Frontal cortex (tissue), 3 donors: ENCODE measurements at regions not wholly inside any gene's neighbourhood (a gene's known extent, or its start where the extent isn't known, plus 50 kb on each side); places are given as distances from the start of the nearest gene placed in this dataset.
"Not testable (repeated sequence)": the region's sequence is repeated elsewhere in the genome, so short reads cannot be mapped to it uniquely, and the experiment has no call there.

Source experiments
- DNase-seq, 2 donors: peaks; one replicate each; pipeline ENCODE4 v3.0.0; 2012; ENCODE audit warnings: low spot score in 2 of 2
- FAIRE-seq: peaks from 2 replicates; lab custom pipeline; 2012; peaks lifted over from hg19 to GRCh38; lab: Jason Lieb, UNC
- donor health status: control.
- donor health status: control.
- donor health status: control.

- no peak for FAIRE-seq
- DNase-seq = no peak
These were observed 311.6 kb downstream of the DSC3 start for GRCh38 chr18:30730915-30731314.

- DNase-seq = no peak
- FAIRE-seq = no peak
These were observed 314.7 kb downstream of the DSC3 start for GRCh38 chr18:30727849-30728248.

GRCh38 chr18:30713299-30713698 lies 329.2 kb downstream of the DSC3 start:
- DNase-seq (no peak), FAIRE-seq (no peak)

- FAIRE-seq = no peak
- DNase-seq = no peak
These were observed 330.2 kb downstream of the DSC3 start for GRCh38 chr18:30712383-30712782.

GRCh38 chr18:30709595-30709994 lies 332.9 kb downstream of the DSC3 start:
- DNase-seq = no peak
- FAIRE-seq = no peak

GRCh38 chr18:30705943-30706342 lies 336.6 kb downstream of the DSC3 start:
- FAIRE-seq = no peak

GRCh38 chr18:30698571-30698970 lies 344.0 kb downstream of the DSC3 start:
- DNase-seq (no peak), FAIRE-seq (no peak)

More at GRCh38 chr18:30705943-30706342, 336.6 kb downstream of the DSC3 start:
- no peak for DNase-seq

GRCh38 chr18:30696201-30696600 lies 346.3 kb downstream of the DSC3 start:
- DNase-seq (no peak), FAIRE-seq (no peak)

- DNase-seq (no peak), FAIRE-seq (no peak)
These were observed 347.8 kb downstream of the DSC3 start for GRCh38 chr18:30694773-30695172.

- FAIRE-seq = no peak
- no peak for DNase-seq
These were observed 353.3 kb downstream of the DSC3 start for GRCh38 chr18:30689216-30689615.

- no peak for DNase-seq
- no peak for FAIRE-seq
These were observed 355.0 kb downstream of the DSC3 start for GRCh38 chr18:30687501-30687900.

- no peak for FAIRE-seq
These were observed 357.6 kb downstream of the DSC3 start for GRCh38 chr18:30684825-30685481.

GRCh38 chr18:30683836-30684235 lies 358.7 kb downstream of the DSC3 start:
- FAIRE-seq (no peak), DNase-seq (no peak)

More at GRCh38 chr18:30684825-30685481, 357.6 kb downstream of the DSC3 start:
- no peak for DNase-seq

- no peak for FAIRE-seq
- no peak for DNase-seq
These were observed 359.9 kb downstream of the DSC3 start for GRCh38 chr18:30682672-30683071.

GRCh38 chr18:30679285-30679930 lies 363.1 kb downstream of the DSC3 start:
- DNase-seq (no peak), FAIRE-seq (no peak)

GRCh38 chr18:30677813-30678212 lies 364.7 kb downstream of the DSC3 start:
- DNase-seq, FAIRE-seq: not testable (repeated sequence)

- no peak for DNase-seq
- FAIRE-seq = no peak
These were observed 366.5 kb downstream of the DSC3 start for GRCh38 chr18:30676053-30676480.

- FAIRE-seq (no peak), DNase-seq (no peak)
These were observed 367.0 kb downstream of the DSC3 start for GRCh38 chr18:30675493-30675892.

- FAIRE-seq (no peak), DNase-seq (no peak)
These were observed 367.5 kb downstream of the DSC3 start for GRCh38 chr18:30675072-30675471.

- DNase-seq (no peak), FAIRE-seq (no peak)
These were observed 367.9 kb downstream of the DSC3 start for GRCh38 chr18:30674596-30674995.

GRCh38 chr18:30672439-30672838 lies 370.1 kb downstream of the DSC3 start:
- FAIRE-seq, DNase-seq: not testable (repeated sequence)

- DNase-seq = no peak
- FAIRE-seq = no peak
These were observed 384.2 kb downstream of the DSC3 start for GRCh38 chr18:30658306-30658705.
